HG02642 (cell line): ENCODE measurements at regions not wholly inside any gene's neighbourhood (a gene's known extent, or its start where the extent isn't known, plus 50 kb on each side); places are given as distances from the start of the nearest gene placed in this dataset.
"Not testable (repeated sequence)": the region's sequence is repeated elsewhere in the genome, so short reads cannot be mapped to it uniquely, and the experiment has no call there.

Experiments used
- ATAC-seq: cut with Tn5 transposase; IDR thresholded peaks from one replicate; pipeline ENCODE4 v1.9.1; 2021; ENCODE audit warnings: mild to moderate bottlenecking; ENCODE audit not compliant: unreplicated experiment, poor library complexity

DNA sequence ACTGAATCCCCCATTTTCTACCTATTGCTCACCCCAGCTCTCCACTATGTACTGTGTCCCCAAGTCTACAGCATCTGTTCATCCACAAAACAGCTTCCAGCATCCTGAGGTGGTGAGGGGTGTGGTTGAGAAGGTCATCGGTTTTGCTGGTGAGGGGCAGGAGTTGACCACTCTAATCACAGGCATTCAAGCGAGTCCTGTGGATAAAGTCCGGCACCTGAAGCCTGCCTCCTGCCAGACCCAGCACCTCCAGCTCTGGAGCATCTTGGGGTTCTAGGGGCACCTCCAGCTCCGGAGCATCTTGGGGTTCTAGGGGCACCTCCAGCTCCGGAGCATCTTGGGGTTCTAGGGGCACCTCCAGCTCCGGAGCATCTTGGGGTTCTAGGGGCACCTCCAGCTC lies 367.2 kb upstream of the FAT1 start:
- ATAC-seq = not testable (repeated sequence)

DNA sequence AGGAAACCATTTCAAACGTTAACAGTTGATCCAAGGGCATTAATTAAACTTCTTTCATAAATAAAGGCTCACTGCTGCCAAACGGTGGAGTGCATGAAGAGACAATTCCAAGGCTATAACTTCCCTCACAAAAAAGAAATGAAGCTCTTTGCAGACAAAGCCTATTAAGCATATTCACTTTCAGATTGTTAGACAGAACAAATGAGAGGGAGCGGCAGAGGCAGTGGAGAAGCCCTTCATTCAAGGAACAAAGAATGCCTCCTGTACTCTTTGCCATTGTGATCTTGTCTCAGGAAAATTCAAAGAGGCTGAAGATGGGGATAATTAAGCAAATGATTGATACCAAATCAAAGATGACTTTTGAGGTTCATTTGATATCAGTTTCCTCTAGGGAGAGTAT lies 370.5 kb upstream of the FAT1 start:
- ATAC-seq = no peak

GRCh38 chr4:187098429-187098828 lies 374.8 kb upstream of the FAT1 start:
- no peak for ATAC-seq

- ATAC-seq = no peak
These were observed 379.7 kb upstream of the FAT1 start for GRCh38 chr4:187103351-187103750.

DNA sequence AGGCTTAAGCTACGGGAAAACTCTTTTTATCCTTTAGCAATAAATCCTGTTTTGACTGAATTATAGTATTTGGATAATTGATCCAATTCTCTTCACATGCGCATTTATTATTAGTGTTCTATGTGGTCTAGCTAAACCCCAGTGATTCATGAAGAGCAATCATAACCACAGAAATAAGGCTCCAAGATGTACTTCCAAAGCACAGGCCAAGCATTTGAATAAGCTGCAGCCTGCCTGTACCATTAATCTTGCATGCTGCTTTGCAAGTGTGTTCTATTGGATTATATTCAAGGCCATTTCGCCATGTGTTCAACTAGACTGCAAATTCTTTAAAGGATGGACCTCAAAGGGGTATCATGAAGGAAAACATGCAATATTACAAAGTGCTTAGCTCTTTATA lies 385.2 kb upstream of the FAT1 start:
- ATAC-seq = no peak

- no peak for ATAC-seq
These were observed 386.0 kb upstream of the FAT1 start for GRCh38 chr4:187109636-187110035.

GRCh38 chr4:187118166-187118565 lies 394.5 kb upstream of the FAT1 start:
- no peak for ATAC-seq

DNA sequence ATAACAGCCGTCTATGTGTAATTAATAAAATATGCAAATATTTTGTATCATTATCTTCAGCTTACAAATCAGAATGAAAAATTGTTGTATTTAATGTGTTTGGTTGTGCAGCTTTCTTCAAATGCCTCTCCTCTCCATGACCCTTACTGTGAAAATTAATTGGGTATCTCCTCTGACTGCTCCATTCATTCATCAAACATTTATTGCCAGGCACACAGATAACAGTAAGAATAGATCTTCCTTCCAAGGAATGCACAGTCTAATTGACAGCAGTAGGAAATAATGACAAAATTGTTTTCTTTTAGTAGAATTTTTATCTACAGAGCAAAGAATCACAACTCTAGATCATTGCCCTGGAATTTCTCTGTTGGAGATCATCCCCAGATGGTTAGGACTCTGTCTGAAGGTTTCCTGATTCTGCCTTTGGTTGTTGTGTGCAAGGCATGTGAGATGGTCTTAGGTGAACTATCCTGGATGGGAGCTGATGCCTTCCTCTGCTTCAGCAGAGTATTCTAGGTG lies 395.0 kb upstream of the FAT1 start:
- ATAC-seq = no peak

GRCh38 chr4:187124331-187124730 lies 400.7 kb upstream of the FAT1 start:
- no peak for ATAC-seq

DNA sequence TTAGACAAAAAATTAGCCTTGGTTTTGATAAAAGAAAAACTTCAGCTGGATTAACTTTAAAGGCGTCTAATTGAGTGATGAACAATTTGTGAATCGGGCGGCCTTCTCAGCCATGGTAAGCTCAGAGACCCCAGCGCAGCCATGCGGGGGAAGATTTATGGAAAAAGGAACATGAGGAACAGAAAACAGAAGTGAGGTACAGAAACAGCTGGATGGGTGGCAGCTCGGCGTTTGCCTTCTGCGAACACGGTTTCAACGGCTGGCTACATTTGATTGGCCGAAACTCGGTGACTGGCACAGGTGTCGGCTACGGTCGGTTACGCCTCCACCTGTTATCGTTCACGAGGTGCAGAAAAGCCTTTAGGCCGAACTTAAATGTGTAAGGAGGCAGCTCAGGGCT lies 401.4 kb upstream of the FAT1 start:
- ATAC-seq = no peak

DNA sequence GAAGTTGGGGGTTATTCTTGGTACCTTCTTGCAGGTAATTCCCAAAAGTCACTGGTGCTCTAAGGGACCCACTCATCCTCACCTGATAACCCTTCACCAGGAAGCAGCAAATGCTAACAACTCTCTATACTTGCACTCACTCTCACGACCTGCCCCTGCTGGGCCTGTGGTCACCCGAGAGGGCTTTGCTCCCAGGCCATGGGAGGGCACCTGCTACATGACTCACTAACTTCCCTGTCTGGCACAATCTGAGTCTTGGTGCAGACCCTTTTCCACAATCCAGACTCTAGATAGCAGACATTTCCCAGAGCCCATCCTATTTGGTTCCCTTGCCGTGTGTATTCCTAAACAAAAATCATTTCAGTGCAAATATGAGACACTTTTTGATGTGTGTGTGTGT lies 403.8 kb upstream of the FAT1 start:
- no peak for ATAC-seq

GRCh38 chr4:187128222-187128621 lies 404.6 kb upstream of the FAT1 start:
- ATAC-seq = no peak

GRCh38 chr4:187128976-187129375 lies 405.3 kb upstream of the FAT1 start:
- no peak for ATAC-seq

- ATAC-seq = not testable (repeated sequence)
These were observed 408.2 kb upstream of the FAT1 start for GRCh38 chr4:187131826-187132225.

DNA sequence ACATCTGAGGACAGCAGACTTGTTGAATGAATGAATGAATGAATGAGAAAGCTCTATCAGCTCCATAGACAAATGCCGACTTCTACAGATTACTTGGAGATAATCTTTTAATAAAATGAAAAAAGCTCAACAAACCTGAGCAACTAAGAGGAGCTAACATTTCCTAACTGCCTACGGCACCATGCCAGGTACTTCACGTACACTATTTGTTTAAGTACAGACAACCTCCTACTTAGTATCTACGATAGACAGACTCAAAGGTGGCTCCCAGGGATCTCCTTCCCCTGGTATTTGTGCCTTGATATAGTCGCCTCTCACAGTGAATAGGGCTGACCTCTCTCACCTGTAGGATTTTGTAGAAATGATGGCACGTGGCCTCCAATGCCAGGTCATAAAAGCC lies 412.2 kb upstream of the FAT1 start:
- ATAC-seq = no peak

DNA sequence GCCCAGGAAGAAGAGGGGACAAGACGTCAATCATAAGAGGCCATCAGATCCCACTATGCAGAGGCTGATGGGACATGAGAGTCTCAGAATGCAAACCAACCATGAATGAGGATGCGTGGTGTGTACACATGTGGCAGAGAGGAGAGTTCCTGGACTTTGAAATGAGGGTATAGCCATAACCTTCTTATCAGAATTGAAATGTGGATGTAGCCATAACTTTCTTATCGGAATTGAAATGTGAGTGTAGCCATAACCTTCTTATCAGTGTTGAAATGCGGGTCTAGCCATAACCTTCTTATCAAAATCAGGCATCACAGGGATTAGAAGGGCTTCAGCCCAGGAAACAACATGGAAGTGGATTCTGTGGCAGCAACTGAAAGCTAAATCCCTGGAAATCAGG lies 415.5 kb upstream of the FAT1 start:
- no peak for ATAC-seq

- ATAC-seq = no peak
These were observed 417.4 kb upstream of the FAT1 start for GRCh38 chr4:187141101-187141500.

DNA sequence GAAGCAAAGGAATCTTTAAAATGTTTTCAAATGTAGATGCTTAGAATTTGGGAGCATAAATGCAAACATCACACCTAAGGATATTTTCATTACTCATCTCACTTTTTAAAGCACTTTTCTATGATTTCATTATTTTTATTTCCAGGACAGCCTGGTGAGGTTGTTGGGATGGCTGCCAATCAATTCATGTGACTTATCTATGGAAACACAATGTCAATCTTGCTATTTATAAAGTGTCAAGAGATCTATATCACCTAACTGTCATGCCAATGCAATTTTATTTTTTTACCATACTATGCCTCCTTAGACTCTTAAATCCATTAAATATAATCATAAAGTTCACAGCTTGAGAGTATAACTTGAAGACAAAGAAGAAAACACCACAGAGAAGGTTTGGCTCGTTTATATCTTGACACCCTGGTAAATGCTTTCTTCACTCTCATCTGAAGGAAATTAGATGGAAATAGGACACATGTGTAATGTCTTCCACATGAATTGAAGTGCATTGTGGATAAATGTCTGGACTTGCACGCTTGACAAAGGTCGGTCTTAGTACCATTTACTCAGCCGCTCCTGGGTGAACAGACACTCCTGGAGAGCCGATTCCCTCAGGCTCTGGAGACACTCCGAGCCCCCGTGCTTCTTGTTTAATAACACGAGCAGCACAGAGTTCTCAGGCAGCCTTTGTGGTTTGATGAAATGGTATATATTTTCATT lies 425.7 kb upstream of the FAT1 start:
- no peak for ATAC-seq

DNA sequence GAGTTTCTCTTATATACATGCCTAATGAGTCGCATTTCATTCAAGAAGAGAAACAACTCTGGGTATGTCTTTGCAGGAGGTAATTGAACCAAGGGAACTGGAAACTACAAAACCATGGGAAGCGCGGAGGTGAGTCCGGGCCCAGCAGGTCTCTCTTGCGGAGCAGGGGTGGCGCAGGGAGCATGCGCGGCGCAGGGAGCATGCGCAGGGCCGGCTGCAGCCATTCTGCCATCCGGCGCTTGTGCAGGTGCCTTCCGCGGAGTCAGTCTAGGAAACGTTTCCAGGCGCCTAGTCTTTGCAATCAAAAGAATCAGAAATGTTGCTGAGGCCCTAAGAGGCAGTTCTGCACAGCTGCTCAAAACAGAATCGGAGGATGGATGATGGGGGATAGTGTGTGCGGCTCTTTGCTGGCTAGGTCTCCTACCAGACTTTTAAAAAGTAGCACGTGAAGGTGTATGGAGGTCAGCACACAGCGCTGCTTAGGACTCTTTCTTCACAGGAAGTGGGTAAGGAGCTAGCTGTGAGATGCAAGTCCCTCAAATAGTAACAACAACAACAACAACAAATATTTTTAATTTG lies 433.8 kb upstream of the FAT1 start:
- no peak for ATAC-seq

GRCh38 chr4:187158003-187158402 lies 434.3 kb upstream of the FAT1 start:
- no peak for ATAC-seq

GRCh38 chr4:187160486-187160885 lies 436.8 kb upstream of the FAT1 start:
- ATAC-seq = no peak

DNA sequence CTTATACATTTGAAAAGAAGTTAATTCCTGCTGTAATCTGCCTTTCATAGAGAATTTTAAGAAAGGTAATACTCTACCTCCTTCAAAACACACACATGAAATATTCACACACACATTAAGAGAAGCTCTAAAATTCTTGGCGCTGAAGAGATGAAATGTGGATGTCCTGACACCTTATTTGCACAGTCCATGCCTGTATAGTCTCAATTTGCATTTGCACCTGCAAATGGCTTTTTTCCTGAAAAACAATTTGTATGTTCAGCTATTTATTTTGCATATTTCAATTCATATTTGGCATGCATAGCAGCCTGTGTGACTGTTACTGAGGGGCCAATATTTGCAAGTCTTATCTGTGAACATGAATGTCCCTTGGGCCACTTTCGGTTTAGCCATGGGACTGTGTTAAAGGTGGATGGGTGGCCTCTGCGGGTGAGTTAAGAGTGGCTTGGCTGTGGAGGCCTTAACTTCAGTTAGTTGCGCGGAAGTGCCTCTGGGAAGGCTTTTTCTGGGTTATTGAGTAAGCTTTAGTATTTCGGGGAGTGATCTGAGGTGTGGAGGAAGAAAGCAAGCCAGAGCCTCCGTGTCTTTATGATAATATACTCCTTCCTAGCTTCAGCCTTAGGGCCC lies 443.3 kb upstream of the FAT1 start:
- no peak for ATAC-seq
